Retinal pigment epithelial cell (primary cell): ENCODE measurements at regions not wholly inside any gene's neighbourhood (a gene's known extent, or its start where the extent isn't known, plus 50 kb on each side); places are given as distances from the start of the nearest gene placed in this dataset.

Experiments
- DNase-seq: peaks from one replicate; pipeline ENCODE4 v3.0.0-alpha.2; 2010; ENCODE audit warnings: low read depth
- H3K4me3 ChIP-seq: 2 replicates; pipeline ENCODE4 v1.5.1; 2011; ENCODE audit warnings: mild to moderate bottlenecking, low read length, control low read depth, moderate library complexity
- CTCF ChIP-seq: conservative IDR thresholded peaks from 2 replicates; pipeline ENCODE4 v1.5.1; 2011; ENCODE audit warnings: low read depth, low read length, control low read depth, inconsistent platforms

- H3K4me3 ChIP-seq = no peak overlapping the region
- DNase-seq = no peak
- no peak for TF ChIP-seq CTCF
Observed at GRCh38 chr5:30337084-30337573, 856.4 kb upstream of the CDH6 start.

- DNase-seq = no peak
- no peak for TF ChIP-seq CTCF
- no peak overlapping the region for H3K4me3 ChIP-seq
Observed at GRCh38 chr5:30331534-30331933, 862.0 kb upstream of the CDH6 start.

- no peak overlapping the region for H3K4me3 ChIP-seq
- DNase-seq = no peak
Observed at GRCh38 chr5:30325795-30326194, 867.7 kb upstream of the CDH6 start.

GRCh38 chr5:30324083-30324482 lies 869.4 kb upstream of the CDH6 start:
- TF ChIP-seq CTCF = no peak
- DNase-seq = no peak
- H3K4me3 ChIP-seq = no peak overlapping the region

More at GRCh38 chr5:30325795-30326194, 867.7 kb upstream of the CDH6 start:
- no peak for TF ChIP-seq CTCF

- no peak overlapping the region for H3K4me3 ChIP-seq
- no peak for TF ChIP-seq CTCF
- no peak for DNase-seq
Observed at GRCh38 chr5:30287890-30288289, 905.6 kb upstream of the CDH6 start.

- no peak for TF ChIP-seq CTCF
- H3K4me3 ChIP-seq = no peak overlapping the region
- DNase-seq = peak; percentile 48
Observed at GRCh38 chr5:30279237-30279636, 914.2 kb upstream of the CDH6 start.

- no peak for TF ChIP-seq CTCF
- no peak overlapping the region for H3K4me3 ChIP-seq
- DNase-seq = no peak
Observed at GRCh38 chr5:30267026-30267425, 926.5 kb upstream of the CDH6 start.
